GM10266 (cell line): ENCODE measurements at regions not wholly inside any gene's neighbourhood (a gene's known extent, or its start where the extent isn't known, plus 50 kb on each side); places are given as distances from the start of the nearest gene placed in this dataset.

ENCODE experiments used
- DNase-seq: peaks from one replicate; pipeline ENCODE4 v3.0.0; 2012; ENCODE audit errors: extremely low spot score
- CTCF ChIP-seq: IDR thresholded peaks from 2 replicates; pipeline ENCODE4 v1.5.1; 2012; ENCODE audit warnings: mild to moderate bottlenecking, low read depth; ENCODE audit not compliant: control insufficient read depth, insufficient read depth; ENCODE audit errors: missing control alignments

GRCh38 chr3:168156479-168156878 is 60.8 kb upstream of the GOLIM4 start:
- no peak for DNase-seq
- no peak for TF ChIP-seq CTCF

DNA sequence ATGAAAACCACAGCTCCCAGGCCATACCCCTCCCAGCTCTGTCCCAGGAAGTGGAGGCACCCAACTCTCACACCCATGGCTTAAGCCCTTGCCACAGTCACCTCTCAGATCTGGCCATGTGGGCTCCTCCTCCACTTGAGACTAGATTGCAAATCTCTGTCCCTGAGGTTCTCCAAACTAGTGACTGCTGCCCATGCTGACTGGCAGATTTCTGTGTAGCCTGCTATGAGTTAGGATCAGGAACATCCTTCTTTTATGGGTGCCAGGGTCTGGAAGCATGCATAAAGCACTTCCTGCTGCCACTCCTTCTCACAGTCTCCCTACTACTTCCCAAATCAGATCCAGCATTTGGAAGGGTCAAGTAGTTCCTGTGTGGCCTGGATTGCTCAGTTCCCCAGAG is 59.6 kb upstream of the GOLIM4 start:
- no peak for TF ChIP-seq CTCF

GRCh38 chr3:168154089-168154488 is 58.4 kb upstream of the GOLIM4 start:
- TF ChIP-seq CTCF, result no peak

More for the DNA sequence above, 59.6 kb upstream of the GOLIM4 start:
- DNase-seq, result no peak

GRCh38 chr3:168152149-168152548 is 56.4 kb upstream of the GOLIM4 start:
- no peak for TF ChIP-seq CTCF
- no peak for DNase-seq

More at GRCh38 chr3:168154089-168154488, 58.4 kb upstream of the GOLIM4 start:
- DNase-seq, result no peak
